ENCODE measurements at regions not wholly inside any gene's neighbourhood (a gene's known extent, or its start where the extent isn't known, plus 50 kb on each side); places are given as distances from the start of the nearest gene placed in this dataset.

DNA sequence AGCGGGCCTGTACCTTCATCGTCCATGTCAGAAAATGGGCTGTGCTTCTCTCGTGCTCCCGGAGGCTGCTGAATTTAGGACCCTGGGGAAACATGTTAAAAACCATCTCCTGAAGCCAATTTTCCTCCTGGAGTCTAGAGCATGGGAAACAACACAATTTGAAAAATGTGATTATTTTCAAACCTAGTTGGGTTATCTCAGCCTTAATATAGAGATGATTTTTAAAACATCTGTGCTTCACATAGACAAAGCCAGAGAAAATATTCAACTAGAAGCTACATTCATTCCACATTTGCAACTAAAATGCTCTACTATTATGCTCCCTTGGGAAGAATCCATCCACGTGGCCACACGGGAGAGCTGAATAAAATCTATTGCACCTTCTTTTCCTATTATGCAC, 225.9 kb upstream of the TMEM72 start:
- H2AFZ ChIP-seq (ENCODE audit: insufficient read depth, low read depth, low read length, poor library complexity, severe bottlenecking) = no peak overlapping the region

DNA sequence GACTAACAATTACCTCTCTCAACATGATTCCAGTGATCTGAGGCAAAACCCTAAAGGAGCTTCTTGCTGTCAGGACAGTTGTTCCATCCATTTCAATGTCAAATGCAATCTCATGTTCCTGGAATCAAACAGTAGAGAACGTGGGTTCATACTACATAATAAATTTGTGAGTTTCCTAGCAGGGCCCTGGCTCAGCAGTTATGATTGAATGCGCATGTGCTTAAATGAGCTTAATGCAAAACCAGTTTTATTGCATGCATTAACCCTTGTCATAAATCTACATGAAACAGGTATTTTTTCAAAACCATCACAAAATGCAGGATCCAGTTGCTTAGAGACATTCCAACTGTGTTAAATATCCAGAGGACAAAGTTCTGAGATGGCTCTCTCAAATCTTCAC, 225.4 kb upstream of the TMEM72 start:
- TF ChIP-seq, protein P1, sequence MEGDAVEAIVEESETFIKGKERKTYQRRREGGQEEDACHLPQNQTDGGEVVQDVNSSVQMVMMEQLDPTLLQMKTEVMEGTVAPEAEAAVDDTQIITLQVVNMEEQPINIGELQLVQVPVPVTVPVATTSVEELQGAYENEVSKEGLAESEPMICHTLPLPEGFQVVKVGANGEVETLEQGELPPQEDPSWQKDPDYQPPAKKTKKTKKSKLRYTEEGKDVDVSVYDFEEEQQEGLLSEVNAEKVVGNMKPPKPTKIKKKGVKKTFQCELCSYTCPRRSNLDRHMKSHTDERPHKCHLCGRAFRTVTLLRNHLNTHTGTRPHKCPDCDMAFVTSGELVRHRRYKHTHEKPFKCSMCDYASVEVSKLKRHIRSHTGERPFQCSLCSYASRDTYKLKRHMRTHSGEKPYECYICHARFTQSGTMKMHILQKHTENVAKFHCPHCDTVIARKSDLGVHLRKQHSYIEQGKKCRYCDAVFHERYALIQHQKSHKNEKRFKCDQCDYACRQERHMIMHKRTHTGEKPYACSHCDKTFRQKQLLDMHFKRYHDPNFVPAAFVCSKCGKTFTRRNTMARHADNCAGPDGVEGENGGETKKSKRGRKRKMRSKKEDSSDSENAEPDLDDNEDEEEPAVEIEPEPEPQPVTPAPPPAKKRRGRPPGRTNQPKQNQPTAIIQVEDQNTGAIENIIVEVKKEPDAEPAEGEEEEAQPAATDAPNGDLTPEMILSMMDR (IDR thresholded peaks at IDR 0.05) = no peak
- H3K4me2 ChIP-seq (replicated peaks; ENCODE audit: extremely low read depth, low read length, poor library complexity, severe bottlenecking) = no peak overlapping the region
- no peak for DNase-seq
- H3K9me3 ChIP-seq (replicated peaks in 1 of 2; ENCODE audit: control insufficient read depth in 1 of 2, insufficient read depth in 1 of 2, low read length in 2 of 2) = no peaks in the 10 kb centered on the region
- no peaks in the 10 kb centered on the region for H3K4me1 Mint-ChIP-seq
- no peak overlapping the region for H3K4me3 Mint-ChIP-seq
- no peaks in the 10 kb centered on the region for H3K4me1 ChIP-seq (ENCODE audit: control insufficient read depth in 1 of 2, insufficient read depth in 2 of 2, low read length in 2 of 2)
- intact Hi-C loops (cut with micrococcal nuclease) = no loop called here
- peaks cover 0 to 3% (median 0%) of the 10 kb centered on the region in 7 donors for H3K9me3 Mint-ChIP-seq
- no peak overlapping the region for H3K27ac ChIP-seq (ENCODE audit: low read depth in 1 of 2, low read length in 2 of 2)
- H3K79me2 ChIP-seq (ENCODE audit: insufficient read depth, low read length) = no peaks in the 10 kb centered on the region
- H3K27ac Mint-ChIP-seq = no peak overlapping the region
- H3K36me3 ChIP-seq (replicated peaks in 1 of 2; ENCODE audit: control insufficient read depth in 1 of 2, insufficient read depth in 2 of 2, low read length in 2 of 2) = no peaks in the 10 kb centered on the region
- H3K36me3 Mint-ChIP-seq = no peaks in the 10 kb centered on the region
- H2AFZ ChIP-seq (ENCODE audit: insufficient read depth, low read depth, low read length, poor library complexity, severe bottlenecking) = no peak overlapping the region
- H3K9ac ChIP-seq (ENCODE audit: insufficient read depth, low read length, poor library complexity, severe bottlenecking) = no peak overlapping the region
- H3K4me3 ChIP-seq (replicated peaks in 1 of 3; ENCODE audit: low read depth in 2 of 3, low read length in 3 of 3) = no peak overlapping the region
- whole genome bisulfite sequencing (ENCODE audit: insufficient coverage) = 83% methylated on average over 1 of the region's 2 CpGs
- peaks cover 0 to 3% (median 0%) of the 10 kb centered on the region in 3 donors for H3K27me3 Mint-ChIP-seq (ENCODE audit: low read depth in 3 of 3)
- no peaks in the 10 kb centered on the region for H3K27me3 ChIP-seq (ENCODE audit: control insufficient read depth in 2 of 2, insufficient read depth in 2 of 2, low read length in 2 of 2)
- no peaks in the 10 kb centered on the region for H4K20me1 ChIP-seq (ENCODE audit: insufficient read depth, low read length)

More for the DNA sequence above, 225.9 kb upstream of the TMEM72 start:
- DNase-seq = no peak
- 96% methylated on average over 6 of the region's 6 CpGs for WGBS (ENCODE audit: insufficient coverage)
- no peak overlapping the region for H3K27ac Mint-ChIP-seq
- H3K27me3 ChIP-seq (ENCODE audit: control insufficient read depth in 2 of 2, insufficient read depth in 2 of 2, low read length in 2 of 2) = no peaks in the 10 kb centered on the region
- no peak overlapping the region for H3K9ac ChIP-seq (ENCODE audit: insufficient read depth, low read length, poor library complexity, severe bottlenecking)
- H4K20me1 ChIP-seq (ENCODE audit: insufficient read depth, low read length) = no peaks in the 10 kb centered on the region
- H3K79me2 ChIP-seq (ENCODE audit: insufficient read depth, low read length) = no peaks in the 10 kb centered on the region
- no peak overlapping the region for H3K4me2 ChIP-seq (replicated peaks; ENCODE audit: extremely low read depth, low read length, poor library complexity, severe bottlenecking)
- intact Hi-C loops (cut with micrococcal nuclease) = no loop called here
- no peaks in the 10 kb centered on the region for H3K36me3 Mint-ChIP-seq
- H3K4me1 ChIP-seq (ENCODE audit: control insufficient read depth in 1 of 2, insufficient read depth in 2 of 2, low read length in 2 of 2) = no peaks in the 10 kb centered on the region
- no peak overlapping the region for H3K27ac ChIP-seq (ENCODE audit: low read depth in 1 of 2, low read length in 2 of 2)
- TF ChIP-seq, protein P1 (IDR thresholded peaks at IDR 0.05) = no peak
- H3K27me3 Mint-ChIP-seq (ENCODE audit: low read depth in 3 of 3) = peaks cover 0 to 3% (median 0%) of the 10 kb centered on the region in 3 donors
- H3K36me3 ChIP-seq (replicated peaks in 1 of 2; ENCODE audit: control insufficient read depth in 1 of 2, insufficient read depth in 2 of 2, low read length in 2 of 2) = no peaks in the 10 kb centered on the region
- peaks cover 0 to 3% (median 0%) of the 10 kb centered on the region in 7 donors for H3K9me3 Mint-ChIP-seq
- H3K9me3 ChIP-seq (replicated peaks in 1 of 2; ENCODE audit: control insufficient read depth in 1 of 2, insufficient read depth in 1 of 2, low read length in 2 of 2) = no peaks in the 10 kb centered on the region
- no peak overlapping the region for H3K4me3 ChIP-seq (replicated peaks in 1 of 3; ENCODE audit: low read depth in 2 of 3, low read length in 3 of 3)
- H3K4me3 Mint-ChIP-seq = no peak overlapping the region
- no peaks in the 10 kb centered on the region for H3K4me1 Mint-ChIP-seq

Data from CD14-positive monocyte (primary cell).